ENCODE measurements at regions not wholly inside any gene's neighbourhood (a gene's known extent, or its start where the extent isn't known, plus 50 kb on each side); places are given as distances from the start of the nearest gene placed in this dataset.

DNA sequence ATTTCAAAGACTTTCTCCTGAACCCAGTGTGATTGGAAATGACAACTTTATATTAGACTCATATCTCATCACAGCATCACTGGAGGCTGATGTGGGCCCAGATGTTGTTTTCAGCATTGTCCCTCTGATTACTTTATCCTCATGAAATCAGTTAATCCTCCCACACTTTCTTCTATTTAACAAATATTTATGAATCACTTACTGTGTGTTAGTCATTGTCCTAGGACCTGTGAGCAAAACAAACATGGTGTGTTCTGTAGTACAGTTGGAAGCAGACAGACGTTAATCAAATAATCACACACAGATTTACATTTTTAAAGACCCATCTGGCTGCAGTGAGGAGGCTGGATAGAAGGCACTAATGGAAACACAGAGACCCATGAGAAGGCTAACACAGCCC is 383.7 kb downstream of the PRDM2 start:
- H3K4me3 ChIP-seq, result no peak overlapping the region
- H3K27me3 ChIP-seq, result no peaks in the 10 kb centered on the region
- no peaks in the 10 kb centered on the region for H3K4me1 ChIP-seq
- intact Hi-C loops (cut with DNase I), result no loop called here
- no peaks in the 10 kb centered on the region for H3K9me3 ChIP-seq
- TF ChIP-seq, protein P1, sequence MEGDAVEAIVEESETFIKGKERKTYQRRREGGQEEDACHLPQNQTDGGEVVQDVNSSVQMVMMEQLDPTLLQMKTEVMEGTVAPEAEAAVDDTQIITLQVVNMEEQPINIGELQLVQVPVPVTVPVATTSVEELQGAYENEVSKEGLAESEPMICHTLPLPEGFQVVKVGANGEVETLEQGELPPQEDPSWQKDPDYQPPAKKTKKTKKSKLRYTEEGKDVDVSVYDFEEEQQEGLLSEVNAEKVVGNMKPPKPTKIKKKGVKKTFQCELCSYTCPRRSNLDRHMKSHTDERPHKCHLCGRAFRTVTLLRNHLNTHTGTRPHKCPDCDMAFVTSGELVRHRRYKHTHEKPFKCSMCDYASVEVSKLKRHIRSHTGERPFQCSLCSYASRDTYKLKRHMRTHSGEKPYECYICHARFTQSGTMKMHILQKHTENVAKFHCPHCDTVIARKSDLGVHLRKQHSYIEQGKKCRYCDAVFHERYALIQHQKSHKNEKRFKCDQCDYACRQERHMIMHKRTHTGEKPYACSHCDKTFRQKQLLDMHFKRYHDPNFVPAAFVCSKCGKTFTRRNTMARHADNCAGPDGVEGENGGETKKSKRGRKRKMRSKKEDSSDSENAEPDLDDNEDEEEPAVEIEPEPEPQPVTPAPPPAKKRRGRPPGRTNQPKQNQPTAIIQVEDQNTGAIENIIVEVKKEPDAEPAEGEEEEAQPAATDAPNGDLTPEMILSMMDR (IDR thresholded peaks at IDR 0.05), result no peak
- no peak for ATAC-seq
- no peak overlapping the region for H3K27ac ChIP-seq
- no peak for DNase-seq
- no peaks in the 10 kb centered on the region for H3K36me3 ChIP-seq

GRCh38 chr1:14090062-14090461 is 390.1 kb downstream of the PRDM2 start:
- Histone ChIP-seq H3K4me1 (no peaks in the 10 kb centered on the region), H3K27ac (no peak overlapping the region), H3K36me3 (no peaks in the 10 kb centered on the region), H3K4me3 (no peak overlapping the region), H3K9me3 (no peaks in the 10 kb centered on the region), H3K27me3 (no peaks in the 10 kb centered on the region)
- ATAC-seq, result no peak
- no peak for DNase-seq
- intact Hi-C loops (cut with DNase I), result no loop called here
- TF ChIP-seq, protein P1 (IDR thresholded peaks at IDR 0.05), result no peak

DNA sequence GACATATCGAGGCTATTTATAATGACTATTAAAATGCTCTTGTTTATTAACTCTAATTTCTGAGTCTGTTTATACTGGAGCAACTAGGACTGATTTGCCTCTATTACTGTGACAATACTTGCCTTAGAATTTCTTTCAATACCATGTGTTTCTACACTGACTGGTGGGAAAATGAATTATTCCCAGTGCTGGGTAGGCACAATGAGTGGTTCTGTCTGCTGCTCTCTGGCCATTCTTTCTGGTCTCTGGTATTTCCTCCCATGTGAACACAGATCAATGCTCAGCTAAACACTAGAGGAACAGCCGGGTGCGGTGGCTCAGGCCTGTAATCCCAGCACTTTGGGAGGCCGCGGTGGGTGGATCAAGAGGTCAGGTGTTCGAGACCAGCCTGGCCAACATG is 390.5 kb downstream of the PRDM2 start:
- H3K4me3 ChIP-seq, result no peak overlapping the region
- H3K4me1 ChIP-seq, result no peaks in the 10 kb centered on the region
- H3K9me3 ChIP-seq, result no peaks in the 10 kb centered on the region
- TF ChIP-seq, protein P1 (IDR thresholded peaks at IDR 0.05), result no peak
- H3K36me3 ChIP-seq, result no peaks in the 10 kb centered on the region
- intact Hi-C loops (cut with DNase I), result no loop called here
- H3K27me3 ChIP-seq, result no peaks in the 10 kb centered on the region
- no peak for DNase-seq
- no peak for ATAC-seq
- H3K27ac ChIP-seq, result no peak overlapping the region

DNA sequence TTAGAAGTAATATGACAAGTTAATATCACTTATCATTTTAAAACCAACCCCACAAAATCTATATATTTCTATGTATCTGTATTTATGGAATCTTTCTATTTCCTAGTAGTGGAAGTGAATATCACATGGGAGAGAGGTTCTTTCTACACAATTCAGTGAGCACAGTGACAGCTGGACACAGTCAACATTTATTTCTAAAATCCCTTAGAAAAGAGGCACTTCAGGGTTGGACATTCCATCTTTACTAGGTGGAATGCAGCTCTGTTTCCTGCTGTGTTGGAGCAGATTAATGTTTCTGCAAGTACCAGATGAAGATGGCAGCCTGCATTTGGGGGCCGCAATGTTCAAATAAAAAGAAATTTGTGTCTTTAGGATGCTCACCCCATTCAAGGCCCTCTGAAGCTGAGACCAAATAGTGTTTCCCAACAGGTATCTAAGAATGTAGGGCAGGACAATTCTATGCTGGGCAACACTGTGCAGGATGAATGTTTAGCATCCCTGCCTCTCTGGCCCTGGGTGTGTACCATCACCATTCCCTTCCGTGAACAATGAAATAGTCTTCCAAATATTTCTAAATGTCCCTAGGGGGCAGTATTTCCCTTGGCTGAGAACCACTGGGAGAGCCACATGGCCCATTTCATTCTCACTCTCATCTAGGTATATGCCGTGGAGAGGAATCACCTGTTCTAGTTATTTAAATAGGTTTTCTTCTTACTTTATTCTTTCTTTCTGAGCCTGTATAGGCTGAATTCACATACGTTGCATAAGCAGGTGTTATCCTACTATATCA is 394.8 kb downstream of the PRDM2 start:
- intact Hi-C loops (cut with DNase I), result no loop called here
- Histone ChIP-seq H3K9me3 (no peaks in the 10 kb centered on the region), H3K4me3 (no peak overlapping the region), H3K36me3 (no peaks in the 10 kb centered on the region), H3K4me1 (no peaks in the 10 kb centered on the region), H3K27ac (no peak overlapping the region), H3K27me3 (no peaks in the 10 kb centered on the region)
- no peak for DNase-seq
- TF ChIP-seq, protein P1 (IDR thresholded peaks at IDR 0.05), result peak; percentile 39
- peak; percentile 46 for ATAC-seq

DNA sequence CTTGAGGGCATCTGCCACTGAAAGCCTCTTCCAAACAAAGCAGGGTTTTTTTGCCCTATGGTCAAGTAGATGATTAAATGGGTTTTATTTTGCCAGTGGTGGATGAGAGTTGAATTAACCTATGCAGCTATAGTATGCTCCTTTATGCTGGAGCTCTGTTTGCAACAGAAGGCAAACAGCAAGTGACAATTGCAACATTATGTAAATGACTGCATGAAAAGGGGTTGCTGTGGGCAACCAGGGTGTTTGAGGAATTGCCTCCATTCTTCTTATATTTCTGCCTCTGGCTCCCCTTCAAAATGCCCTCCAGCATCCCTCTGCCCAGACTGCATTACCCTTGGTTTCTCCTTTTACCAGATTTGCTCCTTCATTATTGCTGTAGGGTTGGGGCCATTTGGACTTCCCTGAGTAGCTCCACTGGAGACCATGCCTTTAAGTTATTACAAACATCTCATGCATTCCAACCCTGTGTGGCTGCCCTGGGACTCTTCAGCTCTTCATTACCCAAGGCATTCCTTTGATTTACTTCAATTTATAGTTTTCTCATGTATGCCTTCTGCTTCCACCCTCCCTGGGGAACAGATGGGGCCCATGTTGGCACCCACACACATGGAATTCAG is 398.4 kb downstream of the PRDM2 start:
- no peaks in the 10 kb centered on the region for H3K9me3 ChIP-seq
- no peaks in the 10 kb centered on the region for H3K36me3 ChIP-seq
- intact Hi-C loops (cut with DNase I), result no loop called here
- H3K4me3 ChIP-seq, result no peak overlapping the region
- DNase-seq (no peak), ATAC-seq (no peak)
- TF ChIP-seq, protein P1 (IDR thresholded peaks at IDR 0.05), result no peak
- H3K27me3 ChIP-seq, result no peaks in the 10 kb centered on the region
- no peak overlapping the region for H3K27ac ChIP-seq
- no peaks in the 10 kb centered on the region for H3K4me1 ChIP-seq

Data from upper lobe of right lung (tissue), 1 donor.